Endothelial cell of umbilical vein (primary cell): ENCODE measurements at regions not wholly inside any gene's neighbourhood (a gene's known extent, or its start where the extent isn't known, plus 50 kb on each side); places are given as distances from the start of the nearest gene placed in this dataset.

Source experiments
- BruUV-seq: library from RNA; stranded (reverse); fragments of 400-500 nt; replicated peaks from 2 replicates; lab custom pipeline; 2021; lab: Mats Ljungman, UMichigan
- CTCF ChIA-PET: fragments of 300-600, 350-600 bp; sonication (Branson Sonifier 250); formaldehyde crosslinking; loops from one replicate; lab custom pipeline; 2021; ENCODE audit warnings: antibody characterized with exemption, inconsistent platforms; lab: Charles Lee
- POLR2A ChIA-PET: fragments of 300-600, 350-600 bp; sonication (Branson Sonifier 250); formaldehyde crosslinking; loops from one replicate; lab custom pipeline; 2021; ENCODE audit warnings: antibody characterized with exemption, inconsistent platforms; lab: Charles Lee
- DNase-seq: peaks from one replicate; pipeline ENCODE4 v3.0.0-alpha.2; 2011; ENCODE audit warnings: low read depth, low spot score
- FAIRE-seq: peaks from 2 replicates; lab custom pipeline; 2011; peaks lifted over from hg19 to GRCh38; lab: Jason Lieb, UNC
- H2AFZ ChIP-seq: 2 replicates; pipeline ENCODE4 v1.6.0; 2012; ENCODE audit warnings: low read depth, low read length, control low read depth, inconsistent platforms
- H3K27ac ChIP-seq: 2 replicates; pipeline ENCODE4 v1.5.1; 2011; ENCODE audit warnings: low read depth, mild to moderate bottlenecking, control low read depth, low read length, moderate library complexity; ENCODE audit not compliant: insufficient read depth
- H3K27me3 ChIP-seq, 2 experiments: 2 replicates each; pipeline versions ENCODE4 v1.6.0 to v1.6.1; 2011; ENCODE audit warnings: low read length in 2 of 2, mixed read lengths in 1 of 2; ENCODE audit not compliant: control insufficient read depth in 2 of 2, insufficient read depth in 2 of 2
- H3K36me3 ChIP-seq, 2 experiments: 2 replicates in 1 of 2; 3 replicates in 1 of 2; pipeline ENCODE4 v1.5.1; 2011; ENCODE audit warnings: low read length in 2 of 2, mild to moderate bottlenecking in 1 of 2, moderate library complexity in 1 of 2; ENCODE audit not compliant: control insufficient read depth in 2 of 2, insufficient read depth in 2 of 2; ENCODE audit errors: extremely low read depth in 1 of 2
- H3K4me1 ChIP-seq: 3 replicates; pipeline ENCODE4 v1.5.1; 2011; ENCODE audit warnings: mild to moderate bottlenecking, low read length; ENCODE audit not compliant: control insufficient read depth, insufficient read depth; ENCODE audit errors: extremely low read depth
- H3K4me2 ChIP-seq: 2 replicates; pipeline ENCODE4 v1.6.1; 2011; ENCODE audit warnings: low read length, control low read depth, mixed read lengths; ENCODE audit not compliant: insufficient read depth
- H3K4me3 ChIP-seq, 3 experiments: fragments of 200-600 bp in 1 of 3; sonication (generic), shearing (Covaris generic) in 1 of 3; replicated peaks in 1 of 3; 2 replicates each; pipeline ENCODE4 v1.5.1; 2011 to 2016; ENCODE audit warnings: control low read depth in 3 of 3, low read length in 3 of 3, mild to moderate bottlenecking in 2 of 3, inconsistent platforms in 1 of 3, low read depth in 1 of 3, moderate library complexity in 1 of 3; ENCODE audit not compliant: insufficient read depth in 1 of 3
- H3K79me2 ChIP-seq: 2 replicates; pipeline ENCODE4 v1.6.0; 2012; ENCODE audit warnings: low read length, inconsistent platforms; ENCODE audit not compliant: control insufficient read depth, insufficient read depth
- H3K9ac ChIP-seq: replicated peaks from 2 replicates; pipeline ENCODE3; 2011; ENCODE audit warnings: low read length, control low read depth; ENCODE audit not compliant: insufficient read depth; ENCODE audit errors: extremely low read depth
- H3K9me1 ChIP-seq: replicated peaks from 3 replicates; pipeline ENCODE4 v1.6.0; 2011; ENCODE audit warnings: mild to moderate bottlenecking, low read length; ENCODE audit not compliant: control insufficient read depth, insufficient read depth; ENCODE audit errors: extremely low read depth
- H3K9me3 ChIP-seq: replicated peaks from 2 replicates; pipeline ENCODE4 v1.5.1; 2012; ENCODE audit warnings: low read length, inconsistent platforms; ENCODE audit not compliant: control insufficient read depth, insufficient read depth
- H4K20me1 ChIP-seq: replicated peaks from 2 replicates; pipeline ENCODE3; 2011; ENCODE audit warnings: mild to moderate bottlenecking, low read length; ENCODE audit not compliant: control insufficient read depth, insufficient read depth; ENCODE audit errors: extremely low read depth
- CTCF ChIP-seq, 2 donors: IDR thresholded peaks; 1 replicate in 1 of 2; 2 replicates in 1 of 2; pipeline ENCODE4 v1.5.1; 2011; ENCODE audit warnings: low read length in 2 of 2, mild to moderate bottlenecking in 2 of 2, moderate library complexity in 2 of 2, control low read depth in 1 of 2, inconsistent platforms in 1 of 2, low read depth in 1 of 2; ENCODE audit not compliant: insufficient read depth in 1 of 2; ENCODE audit errors: extremely low read depth in 1 of 2
- EZH2 ChIP-seq: IDR thresholded peaks from 2 replicates; pipeline ENCODE4 v1.6.1; 2012; ENCODE audit warnings: borderline replicate concordance, low read depth, mild to moderate bottlenecking, moderate library complexity, low read length, inconsistent platforms; ENCODE audit not compliant: severe bottlenecking
- FOS ChIP-seq: IDR thresholded peaks from 2 replicates; pipeline ENCODE4 v1.6.1; 2011; ENCODE audit warnings: mild to moderate bottlenecking, low read length, moderate library complexity, borderline replicate concordance; ENCODE audit not compliant: insufficient read depth
- GATA2 ChIP-seq: IDR thresholded peaks from 2 replicates; pipeline ENCODE4 v1.7.0; 2011; ENCODE audit warnings: low read depth, mild to moderate bottlenecking, moderate library complexity, mixed read lengths, low read length; ENCODE audit not compliant: insufficient read length, insufficient read depth
- JUN ChIP-seq: IDR thresholded peaks from 2 replicates; pipeline ENCODE4 v1.6.1; 2011; ENCODE audit warnings: borderline replicate concordance, low read depth; ENCODE audit not compliant: insufficient read length, insufficient read depth
- MAX ChIP-seq: IDR thresholded peaks from 2 replicates; pipeline ENCODE4 v1.6.1; 2011; ENCODE audit not compliant: insufficient read depth, insufficient read length
- MYC ChIP-seq: IDR thresholded peaks from one replicate; pipeline ENCODE4 v1.6.1; 2011; ENCODE audit warnings: mild to moderate bottlenecking, low read depth, low read length
- POLR2A ChIP-seq: IDR thresholded peaks from 2 replicates; pipeline ENCODE4 v1.6.1; 2012; ENCODE audit warnings: low read depth, mild to moderate bottlenecking, control low read depth, low read length
- POLR2AphosphoS5 ChIP-seq: IDR thresholded peaks from 2 replicates; pipeline ENCODE4 v1.6.1; 2012; ENCODE audit warnings: low read depth, mild to moderate bottlenecking, control low read depth, low read length, moderate library complexity; ENCODE audit not compliant: insufficient read depth
- dilution Hi-C: fragments of 300-500 bp; cut with MboI; formaldehyde crosslinking; loops from one replicate; pipeline ENCODE4 v1.15.0; 2019; ENCODE audit warnings: low sequenced_read_pairs; ENCODE audit not compliant: extremely low pct_ligation_motif_present
- intact Hi-C: fragments of 100-400 bp; cut with micrococcal nuclease; formaldehyde crosslinking; loops from one replicate; pipeline ENCODE4 v1.10.0; 2022

GRCh38 chr20:11624704-11625103 lies 293.0 kb upstream of the BTBD3 start:
- Histone ChIP-seq H3K9me3 (no peaks in the 10 kb centered on the region), H3K4me2 (no peak overlapping the region), H3K9ac (no peak overlapping the region), H3K4me1 (no peaks in the 10 kb centered on the region), H3K9me1 (no peaks in the 10 kb centered on the region), H2AFZ (no peak overlapping the region), H3K4me3 (no peak overlapping the region), H3K79me2 (no peaks in the 10 kb centered on the region), H3K27me3 (no peaks in the 10 kb centered on the region), H3K27ac (no peak overlapping the region), H4K20me1 (no peaks in the 10 kb centered on the region), H3K36me3 (no peaks in the 10 kb centered on the region)
- TF ChIP-seq MAX, result no peak
- intact Hi-C loops (no loop called here), dilution Hi-C loops (no loop called here)
- BruUV-seq, result no TSS peak
- CTCF ChIA-PET, result no interaction called here
- POLR2A ChIA-PET, result no interaction called here
- FAIRE-seq (no peak), DNase-seq (no peak)

- no peak overlapping the region for H2AFZ ChIP-seq
- no TSS peak for BruUV-seq
- FAIRE-seq, result no peak
- CTCF ChIA-PET, result no interaction called here
- no peaks in the 10 kb centered on the region for H3K4me1 ChIP-seq
- no peaks in the 10 kb centered on the region for H4K20me1 ChIP-seq
- no peak overlapping the region for H3K27ac ChIP-seq
- no peak for DNase-seq
- no peaks in the 10 kb centered on the region for H3K9me3 ChIP-seq
- no peak overlapping the region for H3K4me2 ChIP-seq
- intact Hi-C loops (no loop called here), dilution Hi-C loops (no loop called here)
- no peak for TF ChIP-seq JUN
- no peak for TF ChIP-seq CTCF (IDR thresholded peaks at IDR 0.05; ENCODE audit: extremely low read depth in 1 of 2, insufficient read depth in 1 of 2, low read depth in 1 of 2, low read length in 2 of 2)
- TF ChIP-seq EZH2, result no peak
- TF ChIP-seq MAX, result no peak
- TF ChIP-seq MYC, result no peak
- TF ChIP-seq FOS, result no peak
- no peak for TF ChIP-seq POLR2AphosphoS5
- no peak for TF ChIP-seq POLR2A
- no peak for TF ChIP-seq GATA2
- no peaks in the 10 kb centered on the region for H3K79me2 ChIP-seq
- POLR2A ChIA-PET, result no interaction called here
- no peaks in the 10 kb centered on the region for H3K36me3 ChIP-seq
- H3K9me1 ChIP-seq, result no peaks in the 10 kb centered on the region
- no peak overlapping the region for H3K4me3 ChIP-seq
- H3K9ac ChIP-seq, result no peak overlapping the region
- no peaks in the 10 kb centered on the region for H3K27me3 ChIP-seq
These were observed 291.1 kb upstream of the BTBD3 start for GRCh38 chr20:11626551-11626950.
